ENCODE measurements at regions not wholly inside any gene's neighbourhood (a gene's known extent, or its start where the extent isn't known, plus 50 kb on each side); places are given as distances from the start of the nearest gene placed in this dataset.
A peak's percentile ranks its signal among the peaks of the same experiment; 100 is the strongest.

- no peak for TF ChIP-seq CTCF (IDR thresholded peaks at IDR 0.05)
Observed at GRCh38 chr4:138538743-138539142, 296.6 kb upstream of the SLC7A11 start.

DNA sequence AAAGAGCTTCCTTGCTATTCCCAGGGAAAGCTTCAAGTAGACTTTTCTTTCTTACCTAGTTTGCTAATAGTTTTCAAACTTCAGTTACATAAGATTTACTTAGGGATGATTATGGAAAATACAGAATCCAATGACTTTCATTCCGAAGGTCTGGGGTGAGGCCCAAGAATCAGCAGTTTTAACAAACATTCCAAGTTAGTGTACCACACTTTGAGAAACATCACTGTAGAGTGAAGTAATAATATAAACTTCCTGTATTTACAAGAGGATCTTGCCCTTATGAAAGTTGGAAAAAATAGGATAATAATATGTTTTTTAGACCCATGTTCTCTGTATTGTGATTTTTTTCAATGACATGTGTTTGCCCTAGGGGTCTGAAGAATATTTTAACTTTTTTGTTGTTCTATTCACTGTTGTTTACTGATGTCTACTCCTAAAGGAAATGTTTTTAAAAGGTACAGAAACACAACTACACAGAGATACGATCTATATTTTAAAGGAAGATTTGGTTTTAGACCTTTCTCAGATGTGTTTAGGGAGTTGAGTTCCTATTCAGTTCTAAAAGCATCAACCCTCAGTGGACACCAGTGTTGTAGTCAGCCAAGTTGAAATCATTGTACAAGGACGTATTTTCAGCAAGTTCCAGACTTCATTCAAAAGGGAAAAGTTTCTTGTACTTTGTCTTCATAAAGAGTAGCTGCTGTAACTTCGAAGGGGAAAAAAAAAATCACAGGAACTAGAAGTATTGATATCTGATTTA is 295.8 kb upstream of the SLC7A11 start:
- no peak for TF ChIP-seq CTCF (IDR thresholded peaks at IDR 0.05)

DNA sequence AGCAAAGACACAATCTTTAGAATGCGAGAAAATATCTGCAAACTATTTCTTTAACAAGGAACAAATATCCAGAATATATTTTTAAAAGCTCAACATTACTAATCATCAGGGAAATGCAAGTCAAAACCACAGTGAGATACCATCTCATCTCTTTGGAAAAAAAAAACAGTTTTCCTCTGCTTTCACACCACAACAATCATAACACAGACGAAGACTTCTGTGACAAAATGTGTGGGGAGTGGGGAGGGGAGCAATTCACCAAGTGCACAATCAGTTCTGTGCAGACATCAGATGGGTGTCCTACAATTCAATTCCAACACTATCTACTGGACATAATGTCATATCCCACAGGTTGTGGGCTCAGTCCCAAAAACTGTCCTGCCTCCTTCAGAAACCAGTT is 293.2 kb upstream of the SLC7A11 start:
- TF ChIP-seq CTCF (IDR thresholded peaks at IDR 0.05): no peak

DNA sequence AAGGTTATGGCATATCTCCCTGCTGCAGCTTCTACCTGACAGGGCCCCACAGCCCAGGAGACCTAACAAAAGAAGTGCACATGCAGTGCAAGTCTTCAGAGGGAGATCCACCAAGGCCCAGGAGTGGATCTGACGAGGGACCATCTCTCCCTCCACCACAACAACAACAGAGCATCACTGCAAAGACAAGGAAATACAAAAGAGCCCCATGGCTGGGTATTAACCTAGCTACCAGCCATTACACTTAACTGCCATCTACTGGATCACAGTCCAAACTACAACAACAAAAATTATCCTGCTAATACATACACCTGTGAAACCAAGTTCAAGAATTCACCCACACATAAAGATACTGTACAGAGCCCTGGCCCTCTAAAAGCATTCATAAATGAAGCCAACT is 280.2 kb upstream of the SLC7A11 start:
- peak; percentile 46; the same call in 1 of the 2 replicates for TF ChIP-seq CTCF (IDR thresholded peaks at IDR 0.05)

- no peak for TF ChIP-seq CTCF (IDR thresholded peaks at IDR 0.05)
Observed at GRCh38 chr4:138521809-138522208, 279.7 kb upstream of the SLC7A11 start.

- TF ChIP-seq CTCF (IDR thresholded peaks at IDR 0.05): no peak
Observed at GRCh38 chr4:138519436-138519835, 277.3 kb upstream of the SLC7A11 start.

DNA sequence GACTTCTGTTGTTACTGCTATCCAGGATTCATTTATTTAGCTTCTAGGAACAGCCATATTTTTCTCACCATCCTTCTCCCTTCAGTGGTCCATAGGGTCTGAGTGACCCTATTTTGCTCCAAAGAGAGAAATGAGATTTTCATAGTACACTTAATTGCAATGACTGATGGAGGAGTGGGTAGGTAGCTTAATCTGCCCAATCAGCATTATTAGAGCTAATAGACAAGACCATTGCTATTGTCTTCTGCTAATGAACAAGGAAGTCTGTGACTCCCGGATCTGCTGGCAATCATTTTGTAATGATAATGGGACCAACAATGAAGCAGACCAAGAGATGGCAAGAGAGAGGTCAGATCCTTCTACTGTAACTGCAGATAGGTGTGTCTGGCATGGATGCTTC is 271.4 kb upstream of the SLC7A11 start:
- TF ChIP-seq CTCF (IDR thresholded peaks at IDR 0.05): no peak

- TF ChIP-seq CTCF (IDR thresholded peaks at IDR 0.05): no peak
Observed at GRCh38 chr4:138512756-138513155, 270.6 kb upstream of the SLC7A11 start.

All from LNCAP (cell line).